ENCODE measurements at regions not wholly inside any gene's neighbourhood (a gene's known extent, or its start where the extent isn't known, plus 50 kb on each side); places are given as distances from the start of the nearest gene placed in this dataset.

DNA sequence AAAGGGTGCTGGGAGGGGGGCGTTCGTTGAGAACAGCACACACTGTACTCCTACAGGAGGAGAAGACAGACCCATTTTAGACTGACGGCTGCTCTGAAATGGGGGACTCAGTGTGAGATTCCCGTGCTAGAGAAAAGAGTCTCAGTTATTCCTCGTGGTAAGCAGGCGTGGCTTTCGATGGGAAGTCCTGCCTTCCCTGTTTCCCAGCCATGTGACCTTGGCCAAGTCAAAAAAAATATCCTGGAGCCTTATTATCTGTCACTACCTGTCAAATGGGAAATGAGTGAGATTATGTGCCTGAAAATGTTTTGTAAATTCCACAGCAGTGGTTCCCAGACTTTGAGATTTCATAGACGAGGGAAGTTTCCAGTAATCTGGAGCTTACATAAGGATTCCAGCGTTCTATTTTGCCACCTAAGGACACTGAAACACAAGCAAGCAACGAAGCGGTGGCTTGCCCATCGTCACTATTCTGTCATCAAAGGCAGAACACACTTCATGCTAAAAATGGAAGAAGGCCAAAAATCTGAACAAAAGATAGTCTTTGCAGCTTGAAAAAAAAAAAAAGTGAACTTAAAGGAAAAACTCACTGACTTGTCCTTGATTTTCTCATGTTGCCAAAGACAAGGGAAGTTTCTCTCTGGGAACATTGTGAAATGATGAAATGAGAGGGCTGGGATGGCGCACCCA, 253.4 kb upstream of the RPL38 start:
- H3K36me3 Mint-ChIP-seq: no peaks in the 10 kb centered on the region

DNA sequence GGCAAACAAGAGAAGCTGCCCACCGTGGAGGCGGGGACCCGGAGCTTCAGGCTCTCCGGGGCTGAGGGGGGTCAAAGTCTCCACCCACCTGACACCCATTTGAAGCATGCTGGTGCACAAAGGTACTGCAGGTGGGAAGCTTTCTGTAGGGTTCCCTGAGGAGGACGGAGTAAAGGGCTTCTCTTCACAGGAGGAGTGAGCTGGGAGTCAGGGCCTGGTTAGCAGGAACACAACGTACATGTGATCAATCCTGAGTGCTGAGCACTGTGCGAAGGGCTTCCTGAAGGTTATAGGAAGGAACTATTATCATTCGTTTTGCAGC, 252.9 kb upstream of the RPL38 start:
- DNase-seq (ENCODE audit: low spot score in 2 of 2, unreplicated experiment in 2 of 2): no peak
- H3K9me3 Mint-ChIP-seq: no peaks in the 10 kb centered on the region
- H3K27ac Mint-ChIP-seq: no peak overlapping the region

More for the DNA sequence above, 253.4 kb upstream of the RPL38 start:
- Mint-ChIP-seq H3K4me1 (peaks cover 6% of the 10 kb centered on the region), H3K27ac (no peak overlapping the region), H3K9me3 (no peaks in the 10 kb centered on the region), H3K27me3 (ENCODE audit: low read depth) (peaks cover 63% of the 10 kb centered on the region), H3K4me3 (no peak overlapping the region)
- DNase-seq (ENCODE audit: low spot score in 2 of 2, unreplicated experiment in 2 of 2): no peak
- TF ChIP-seq, protein P1, sequence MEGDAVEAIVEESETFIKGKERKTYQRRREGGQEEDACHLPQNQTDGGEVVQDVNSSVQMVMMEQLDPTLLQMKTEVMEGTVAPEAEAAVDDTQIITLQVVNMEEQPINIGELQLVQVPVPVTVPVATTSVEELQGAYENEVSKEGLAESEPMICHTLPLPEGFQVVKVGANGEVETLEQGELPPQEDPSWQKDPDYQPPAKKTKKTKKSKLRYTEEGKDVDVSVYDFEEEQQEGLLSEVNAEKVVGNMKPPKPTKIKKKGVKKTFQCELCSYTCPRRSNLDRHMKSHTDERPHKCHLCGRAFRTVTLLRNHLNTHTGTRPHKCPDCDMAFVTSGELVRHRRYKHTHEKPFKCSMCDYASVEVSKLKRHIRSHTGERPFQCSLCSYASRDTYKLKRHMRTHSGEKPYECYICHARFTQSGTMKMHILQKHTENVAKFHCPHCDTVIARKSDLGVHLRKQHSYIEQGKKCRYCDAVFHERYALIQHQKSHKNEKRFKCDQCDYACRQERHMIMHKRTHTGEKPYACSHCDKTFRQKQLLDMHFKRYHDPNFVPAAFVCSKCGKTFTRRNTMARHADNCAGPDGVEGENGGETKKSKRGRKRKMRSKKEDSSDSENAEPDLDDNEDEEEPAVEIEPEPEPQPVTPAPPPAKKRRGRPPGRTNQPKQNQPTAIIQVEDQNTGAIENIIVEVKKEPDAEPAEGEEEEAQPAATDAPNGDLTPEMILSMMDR (IDR thresholded peaks at IDR 0.05; ENCODE audit: unreplicated experiment): no peak

DNA sequence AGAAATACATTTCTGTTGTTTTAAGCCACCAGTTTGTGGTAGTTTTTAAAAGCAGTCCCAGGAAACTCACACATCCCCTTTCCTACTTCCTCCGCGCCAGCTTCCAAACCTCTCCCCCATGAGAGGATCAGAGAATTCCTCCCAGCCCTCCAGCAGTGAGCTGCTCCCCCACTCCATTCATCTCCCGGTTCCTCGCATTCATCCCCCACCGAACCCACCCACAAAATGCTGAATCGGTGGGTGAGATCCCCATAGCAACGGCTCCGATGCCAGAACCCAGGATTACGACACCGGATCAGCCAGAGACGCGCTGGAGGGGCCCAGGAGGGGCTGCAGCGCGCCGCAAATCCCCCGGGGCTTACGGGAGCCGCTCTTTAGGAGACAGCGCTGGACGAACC, 251.4 kb upstream of the RPL38 start:
- Mint-ChIP-seq H3K4me3 (peak overlapping the region; percentile 64), H3K27me3 (ENCODE audit: low read depth) (peaks cover 48% of the 10 kb centered on the region), H3K27ac (peak overlapping the region; percentile 81), H3K4me1 (peaks cover 6% of the 10 kb centered on the region), H3K9me3 (no peaks in the 10 kb centered on the region), H3K36me3 (no peaks in the 10 kb centered on the region)
- TF ChIP-seq, protein P1 (IDR thresholded peaks at IDR 0.05; ENCODE audit: unreplicated experiment): no peak
- DNase-seq (ENCODE audit: low spot score in 2 of 2, unreplicated experiment in 2 of 2): peak; percentile 40 to 65

More for the DNA sequence above, 252.9 kb upstream of the RPL38 start:
- TF ChIP-seq, protein P1 (IDR thresholded peaks at IDR 0.05; ENCODE audit: unreplicated experiment): peak; percentile 25
- Mint-ChIP-seq H3K36me3 (no peaks in the 10 kb centered on the region), H3K4me1 (peaks cover 6% of the 10 kb centered on the region), H3K27me3 (ENCODE audit: low read depth) (peaks cover 60% of the 10 kb centered on the region), H3K4me3 (no peak overlapping the region)

DNA sequence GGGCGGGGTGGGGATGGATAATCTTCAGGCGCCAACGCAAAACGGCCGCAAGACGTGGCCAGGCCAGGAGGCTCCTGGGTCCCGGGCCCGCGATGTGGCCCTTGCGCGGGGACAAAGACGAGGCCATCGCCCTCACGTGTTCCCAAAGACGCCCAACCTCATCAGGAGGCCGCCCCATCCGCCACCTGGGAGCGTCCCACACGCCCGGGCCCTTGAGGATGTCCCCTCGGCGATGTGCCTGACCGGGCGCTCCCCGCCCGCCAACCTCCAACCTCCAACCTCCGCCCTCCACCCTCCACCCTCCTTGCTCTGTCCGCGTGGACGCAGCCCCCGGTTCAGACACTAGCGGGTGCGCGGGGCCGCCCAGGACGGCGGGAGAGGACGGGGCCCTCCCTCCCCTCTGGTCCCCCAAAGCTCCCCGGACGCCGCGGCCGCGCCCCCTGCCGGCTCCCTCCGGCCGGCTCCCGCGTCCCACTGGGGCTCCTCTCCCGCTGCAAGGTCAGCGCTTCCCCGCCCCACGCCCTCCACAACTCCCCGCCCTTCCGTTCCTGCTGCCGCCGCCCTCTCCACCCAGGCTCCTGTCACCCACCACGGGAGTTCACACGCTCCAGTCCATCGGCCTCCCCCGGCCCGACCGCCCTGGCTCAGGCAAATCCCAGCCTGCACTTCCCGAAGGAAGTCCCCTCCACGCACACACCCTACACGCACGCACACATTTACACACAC, 250.8 kb upstream of the RPL38 start:
- peaks cover 44% of the 10 kb centered on the region for H3K27me3 Mint-ChIP-seq (ENCODE audit: low read depth)
- H3K36me3 Mint-ChIP-seq: no peaks in the 10 kb centered on the region
- TF ChIP-seq, protein P1 (IDR thresholded peaks at IDR 0.05; ENCODE audit: unreplicated experiment): peak; percentile 58
- H3K9me3 Mint-ChIP-seq: no peaks in the 10 kb centered on the region
- H3K4me1 Mint-ChIP-seq: peaks cover 6% of the 10 kb centered on the region
- peak overlapping the region; percentile 64 for H3K4me3 Mint-ChIP-seq
- H3K27ac Mint-ChIP-seq: no peak overlapping the region
- peak in 1 of 2 experiments; percentile 67 for DNase-seq (ENCODE audit: low spot score in 2 of 2, unreplicated experiment in 2 of 2)

DNA sequence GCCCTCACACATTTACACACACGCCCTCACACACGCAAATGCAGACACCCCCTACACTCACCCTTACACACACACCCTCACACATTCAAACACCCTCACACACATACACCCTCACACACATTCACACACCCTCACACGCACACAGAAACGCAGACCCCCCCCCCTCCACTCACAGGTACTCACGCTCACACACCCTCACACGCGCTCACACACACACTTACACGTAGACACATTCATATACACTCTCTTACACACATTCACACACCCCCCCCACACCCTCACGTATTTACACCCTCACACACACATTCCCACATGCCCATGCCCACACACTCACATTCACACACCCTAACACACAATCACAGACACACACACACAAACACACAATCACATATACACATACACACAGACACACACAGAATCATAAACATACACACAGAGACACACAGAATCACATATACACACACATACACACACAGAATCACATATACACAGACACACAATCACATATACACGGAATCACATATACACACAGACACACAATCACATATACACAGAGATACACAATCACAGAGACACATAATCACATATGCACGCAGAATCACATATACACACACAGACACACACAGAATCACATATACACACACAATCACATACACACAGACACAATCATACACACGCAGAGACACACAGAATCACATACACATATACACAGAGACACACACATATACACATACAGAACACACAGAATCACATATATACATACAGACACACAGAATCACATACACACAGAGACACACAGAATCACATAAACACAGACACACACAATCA, 250.1 kb upstream of the RPL38 start:
- DNase-seq (ENCODE audit: low spot score in 2 of 2, unreplicated experiment in 2 of 2): no peak
- H3K4me3 Mint-ChIP-seq: no peak overlapping the region

More for the DNA sequence above, 250.1 kb upstream of the RPL38 start:
- no peak overlapping the region for H3K27ac Mint-ChIP-seq
- H3K4me1 Mint-ChIP-seq: peaks cover 6% of the 10 kb centered on the region
- peaks cover 37% of the 10 kb centered on the region for H3K27me3 Mint-ChIP-seq (ENCODE audit: low read depth)
- H3K36me3 Mint-ChIP-seq: no peaks in the 10 kb centered on the region
- TF ChIP-seq, protein P1 (IDR thresholded peaks at IDR 0.05; ENCODE audit: unreplicated experiment): no peak
- no peaks in the 10 kb centered on the region for H3K9me3 Mint-ChIP-seq
